Gastrocnemius medialis (tissue), 4 donors: ENCODE measurements at regions not wholly inside any gene's neighbourhood (a gene's known extent, or its start where the extent isn't known, plus 50 kb on each side); places are given as distances from the start of the nearest gene placed in this dataset.

Experiments
- ATAC-seq, 2 donors: fragments of 150-250 bp; one replicate each; pipeline ENCODE4 v1.9.1; 2016
- DNase-seq, 2 donors: peaks; one replicate each; pipeline ENCODE4 v3.0.0-alpha.2; 2019
- H3K27ac ChIP-seq, 4 donors: fragments of 200-600 bp; sonication (generic); 1 replicate in 1 of 4; 2 replicates in 3 of 4; pipeline ENCODE4 v1.5.1; 2016 to 2018; ENCODE audit warnings: mild to moderate bottlenecking in 2 of 4, moderate library complexity in 1 of 4
- H3K27me3 ChIP-seq, 3 donors: fragments of 200-600 bp; sonication (generic) in 2 of 3; 1 replicate in 1 of 3; 2 replicates in 2 of 3; pipeline versions ENCODE4 v1.5.1 to v1.6.0; 2016 to 2019; ENCODE audit warnings: mild to moderate bottlenecking in 1 of 3, moderate library complexity in 1 of 3
- H3K36me3 ChIP-seq, 2 donors: fragments of 200-600 bp; sonication (generic) in 1 of 2; one replicate each; pipeline ENCODE4 v1.5.1; 2017 to 2018
- H3K4me1 ChIP-seq, 2 donors: fragments of 200-600 bp; sonication (generic) in 1 of 2; one replicate each; pipeline ENCODE4 v1.5.1; 2016 to 2017; ENCODE audit warnings: mild to moderate bottlenecking in 2 of 2
- H3K4me3 ChIP-seq, 4 donors: fragments of 200-600 bp; sonication (generic) in 3 of 4; 1 replicate in 1 of 4; 2 replicates in 3 of 4; pipeline ENCODE4 v1.5.1; 2016 to 2019; ENCODE audit warnings: mild to moderate bottlenecking in 2 of 4
- H3K9me3 ChIP-seq, 3 donors: fragments of 200-600 bp; sonication (generic) in 2 of 3; 1 replicate in 1 of 3; 2 replicates in 2 of 3; pipeline ENCODE4 v1.5.1; 2016 to 2019
- POLR2A ChIP-seq, 2 donors: fragments of 450-650 bp; IDR thresholded peaks; one replicate each; pipeline ENCODE4 v1.6.1; 2017; ENCODE audit warnings: antibody characterized with exemption in 2 of 2, mild to moderate bottlenecking in 2 of 2, moderate library complexity in 2 of 2
- in situ Hi-C, 4 donors: fragments of 200-750 bp; cut with MboI; loops; one replicate each; pipeline versions ENCODE4 v1.15.0 to v1.8.0; 2017; ENCODE audit warnings: low sequenced_read_pairs in 4 of 4
- intact Hi-C: fragments of 100-400 bp; cut with DNase I; formaldehyde crosslinking; loops from one replicate; pipeline ENCODE4 v1.15.1; 2023; ENCODE audit warnings: low total_unique reads
- TF ChIP-seq, protein P1 (sequence below), 5 experiments: fragments of 450-650 bp in 3 of 5; fragments of 200-600 bp in 2 of 5; sonication (generic) in 2 of 5; IDR thresholded peaks in 4 of 5; conservative IDR thresholded peaks in 1 of 5; 1 replicate in 4 of 5; 2 replicates in 1 of 5; pipeline ENCODE4 v1.5.1; 2016 to 2019; ENCODE audit warnings: antibody characterized with exemption in 5 of 5, mild to moderate bottlenecking in 3 of 5, moderate library complexity in 3 of 5

DNA sequence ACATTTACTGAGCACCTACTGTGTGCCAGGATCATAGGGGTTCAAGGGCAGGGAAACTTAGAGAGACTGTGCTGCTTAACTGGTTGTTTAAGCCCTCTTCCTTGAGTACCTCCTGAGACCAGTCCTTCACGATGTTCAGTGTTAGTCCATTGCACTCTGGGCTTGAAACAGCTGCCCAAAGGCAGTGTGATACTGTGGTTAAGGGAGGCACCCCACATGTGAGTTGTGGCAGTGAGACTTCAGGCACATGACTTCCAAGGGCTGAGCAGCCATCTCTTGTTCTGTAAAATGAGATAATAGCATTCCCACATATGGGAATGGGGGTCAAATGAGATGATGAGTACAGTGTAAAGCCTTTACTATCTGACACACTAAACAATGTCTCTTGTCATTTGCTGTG is 75.1 kb downstream of the LINGO1 start:
- no peak overlapping the region for H3K4me3 ChIP-seq
- no peak overlapping the region for H3K27ac ChIP-seq
- in situ Hi-C loops (no loop called here), intact Hi-C loops (no loop called here)
- TF ChIP-seq, protein P1, sequence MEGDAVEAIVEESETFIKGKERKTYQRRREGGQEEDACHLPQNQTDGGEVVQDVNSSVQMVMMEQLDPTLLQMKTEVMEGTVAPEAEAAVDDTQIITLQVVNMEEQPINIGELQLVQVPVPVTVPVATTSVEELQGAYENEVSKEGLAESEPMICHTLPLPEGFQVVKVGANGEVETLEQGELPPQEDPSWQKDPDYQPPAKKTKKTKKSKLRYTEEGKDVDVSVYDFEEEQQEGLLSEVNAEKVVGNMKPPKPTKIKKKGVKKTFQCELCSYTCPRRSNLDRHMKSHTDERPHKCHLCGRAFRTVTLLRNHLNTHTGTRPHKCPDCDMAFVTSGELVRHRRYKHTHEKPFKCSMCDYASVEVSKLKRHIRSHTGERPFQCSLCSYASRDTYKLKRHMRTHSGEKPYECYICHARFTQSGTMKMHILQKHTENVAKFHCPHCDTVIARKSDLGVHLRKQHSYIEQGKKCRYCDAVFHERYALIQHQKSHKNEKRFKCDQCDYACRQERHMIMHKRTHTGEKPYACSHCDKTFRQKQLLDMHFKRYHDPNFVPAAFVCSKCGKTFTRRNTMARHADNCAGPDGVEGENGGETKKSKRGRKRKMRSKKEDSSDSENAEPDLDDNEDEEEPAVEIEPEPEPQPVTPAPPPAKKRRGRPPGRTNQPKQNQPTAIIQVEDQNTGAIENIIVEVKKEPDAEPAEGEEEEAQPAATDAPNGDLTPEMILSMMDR (IDR thresholded peaks at IDR 0.05 in 4 of 5, conservative IDR thresholded peaks at IDR 0.05 in 1 of 5), result no peak
- TF ChIP-seq POLR2A (IDR thresholded peaks at IDR 0.05), result no peak
- H3K27me3 ChIP-seq, result no peaks in the 10 kb centered on the region
- no peak for DNase-seq
- H3K36me3 ChIP-seq, result no peaks in the 10 kb centered on the region
- no peaks in the 10 kb centered on the region for H3K4me1 ChIP-seq
- ATAC-seq, result no peak
- H3K9me3 ChIP-seq, result no peaks in the 10 kb centered on the region

DNA sequence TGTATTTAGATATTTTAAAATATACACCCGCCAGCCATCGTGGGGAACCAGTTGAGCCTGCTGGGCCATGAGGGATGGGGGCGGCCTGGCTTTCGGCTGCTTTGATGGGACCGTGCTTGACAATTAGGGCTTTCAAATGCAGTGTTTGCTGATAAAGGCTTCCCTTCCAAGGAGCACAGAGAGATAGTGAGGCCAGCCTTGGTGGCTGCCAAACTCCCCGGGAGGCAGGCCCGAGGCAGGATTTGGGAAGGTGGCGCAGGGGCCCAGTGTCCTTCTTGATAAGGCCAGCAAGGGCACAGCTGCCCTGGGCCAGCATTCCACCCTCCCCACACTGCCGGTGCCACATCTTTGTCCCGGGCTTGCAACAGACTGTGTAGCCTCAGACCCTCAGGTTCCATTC is 75.6 kb downstream of the LINGO1 start:
- no peak overlapping the region for H3K4me3 ChIP-seq
- H3K9me3 ChIP-seq, result no peaks in the 10 kb centered on the region
- TF ChIP-seq, protein P1 (IDR thresholded peaks at IDR 0.05 in 4 of 5, conservative IDR thresholded peaks at IDR 0.05 in 1 of 5), result no peak
- TF ChIP-seq POLR2A (IDR thresholded peaks at IDR 0.05), result no peak
- DNase-seq (no peak), ATAC-seq (no peak)
- H3K27me3 ChIP-seq, result no peaks in the 10 kb centered on the region
- H3K36me3 ChIP-seq, result no peaks in the 10 kb centered on the region
- in situ Hi-C loops (no loop called here), intact Hi-C loops (no loop called here)
- H3K4me1 ChIP-seq, result no peaks in the 10 kb centered on the region
- H3K27ac ChIP-seq, result no peak overlapping the region

DNA sequence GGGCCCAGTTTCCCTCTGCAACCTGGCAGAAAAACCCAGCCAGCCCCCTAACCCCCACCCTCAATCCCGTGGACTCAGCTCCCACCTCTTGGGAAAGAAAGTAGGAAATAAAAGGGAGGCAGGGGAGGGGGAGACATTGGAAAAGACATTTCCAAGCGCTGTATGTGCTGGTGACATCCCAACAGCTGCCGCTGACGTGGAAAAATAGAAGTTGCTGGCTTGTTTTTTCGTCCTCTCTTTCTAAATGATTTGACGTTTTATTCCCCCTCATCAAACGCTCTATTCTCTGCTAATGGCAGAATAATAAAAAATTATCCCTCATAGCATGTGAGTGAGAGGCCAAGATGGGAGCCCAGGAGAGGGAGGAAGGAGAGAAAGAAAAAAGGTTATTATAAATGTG is 76.1 kb downstream of the LINGO1 start:
- DNase-seq (no peak), ATAC-seq (no peak)
- H3K27ac ChIP-seq, result no peak overlapping the region
- TF ChIP-seq POLR2A (IDR thresholded peaks at IDR 0.05), result no peak
- TF ChIP-seq, protein P1 (IDR thresholded peaks at IDR 0.05 in 4 of 5, conservative IDR thresholded peaks at IDR 0.05 in 1 of 5), result no peak
- no peaks in the 10 kb centered on the region for H3K27me3 ChIP-seq
- in situ Hi-C loops, result no loop called here
- no peaks in the 10 kb centered on the region for H3K4me1 ChIP-seq
- H3K4me3 ChIP-seq, result no peak overlapping the region
- intact Hi-C loops, result no loop called here
- no peaks in the 10 kb centered on the region for H3K36me3 ChIP-seq
- H3K9me3 ChIP-seq, result no peaks in the 10 kb centered on the region

DNA sequence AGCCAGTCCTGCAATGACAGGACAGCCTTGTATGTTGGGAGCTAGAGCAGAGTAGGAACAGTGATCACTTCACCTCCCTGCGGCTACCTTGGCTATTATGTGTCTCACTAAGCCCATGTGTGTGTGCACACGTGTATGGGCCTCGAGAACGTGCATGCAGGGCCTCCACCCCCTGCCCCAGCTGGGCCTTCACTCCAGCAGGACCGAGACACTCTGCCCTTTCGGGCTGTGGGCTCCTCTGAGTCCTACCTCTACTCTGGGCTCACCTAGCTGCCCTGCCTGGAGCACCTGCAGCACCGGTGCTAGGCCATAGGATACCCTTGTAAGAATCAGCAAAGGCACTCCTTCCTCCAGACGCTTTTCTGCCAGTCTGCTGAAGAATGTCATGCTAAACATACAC is 77.5 kb downstream of the LINGO1 start:
- TF ChIP-seq POLR2A (IDR thresholded peaks at IDR 0.05), result no peak
- TF ChIP-seq, protein P1 (IDR thresholded peaks at IDR 0.05 in 4 of 5, conservative IDR thresholded peaks at IDR 0.05 in 1 of 5), result no peak
- no peak for ATAC-seq
- in situ Hi-C loops, result no loop called here

DNA sequence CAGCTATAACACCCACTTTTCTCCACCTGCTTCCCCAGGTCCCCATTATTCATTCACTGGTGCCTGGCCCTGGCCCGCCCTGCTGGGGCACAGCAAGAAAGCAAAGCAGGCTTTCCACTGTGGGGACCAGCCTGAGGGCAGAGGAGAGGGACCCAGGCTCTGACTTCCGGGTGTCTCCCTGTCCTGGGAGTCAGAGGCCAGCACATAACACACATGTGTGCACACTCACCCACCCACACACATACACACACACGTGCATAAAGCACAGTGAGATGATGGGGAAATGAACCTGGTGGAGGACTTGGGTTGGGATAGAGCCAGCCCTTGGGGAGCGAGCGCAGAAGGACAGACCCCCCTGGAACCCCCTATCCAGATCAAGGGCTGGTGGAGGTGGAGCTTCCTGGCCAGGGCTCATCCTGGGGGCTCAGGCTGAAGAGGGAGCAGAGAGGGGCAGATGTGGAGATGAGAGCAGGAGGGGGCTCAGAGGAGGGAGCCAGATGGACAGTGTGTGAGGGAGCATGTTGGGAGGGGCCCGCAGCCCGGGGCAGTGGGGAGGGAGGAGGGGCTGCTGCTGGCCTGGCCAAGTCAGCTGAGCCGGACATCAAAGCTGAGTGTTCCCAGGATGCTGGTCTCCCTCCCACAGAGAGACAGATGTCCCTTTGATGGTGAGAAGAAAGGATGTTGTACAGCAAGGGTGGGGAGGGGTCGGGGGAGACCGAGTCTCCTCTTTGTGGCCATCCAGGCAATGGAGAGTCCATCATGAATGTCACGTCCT is 78.2 kb downstream of the LINGO1 start:
- H3K4me1 ChIP-seq, result no peaks in the 10 kb centered on the region
- no peak overlapping the region for H3K4me3 ChIP-seq
- TF ChIP-seq, protein P1 (IDR thresholded peaks at IDR 0.05 in 4 of 5, conservative IDR thresholded peaks at IDR 0.05 in 1 of 5), result no peak
- no peak for TF ChIP-seq POLR2A (IDR thresholded peaks at IDR 0.05)
- no peaks in the 10 kb centered on the region for H3K27me3 ChIP-seq
- no peak overlapping the region for H3K27ac ChIP-seq
- no peaks in the 10 kb centered on the region for H3K36me3 ChIP-seq
- H3K9me3 ChIP-seq, result no peaks in the 10 kb centered on the region
- DNase-seq, result no peak
- intact Hi-C loops (no loop called here), in situ Hi-C loops (no loop called here)
- ATAC-seq, result no peak

More for the DNA sequence above, 77.5 kb downstream of the LINGO1 start:
- no peak overlapping the region for H3K27ac ChIP-seq
- intact Hi-C loops, result no loop called here
- no peak for DNase-seq
- H3K9me3 ChIP-seq, result no peaks in the 10 kb centered on the region
- no peaks in the 10 kb centered on the region for H3K27me3 ChIP-seq
- H3K4me3 ChIP-seq, result no peak overlapping the region
- H3K36me3 ChIP-seq, result no peaks in the 10 kb centered on the region
- no peaks in the 10 kb centered on the region for H3K4me1 ChIP-seq
